ENCODE measurements at regions not wholly inside any gene's neighbourhood (a gene's known extent, or its start where the extent isn't known, plus 50 kb on each side); places are given as distances from the start of the nearest gene placed in this dataset.

DNA sequence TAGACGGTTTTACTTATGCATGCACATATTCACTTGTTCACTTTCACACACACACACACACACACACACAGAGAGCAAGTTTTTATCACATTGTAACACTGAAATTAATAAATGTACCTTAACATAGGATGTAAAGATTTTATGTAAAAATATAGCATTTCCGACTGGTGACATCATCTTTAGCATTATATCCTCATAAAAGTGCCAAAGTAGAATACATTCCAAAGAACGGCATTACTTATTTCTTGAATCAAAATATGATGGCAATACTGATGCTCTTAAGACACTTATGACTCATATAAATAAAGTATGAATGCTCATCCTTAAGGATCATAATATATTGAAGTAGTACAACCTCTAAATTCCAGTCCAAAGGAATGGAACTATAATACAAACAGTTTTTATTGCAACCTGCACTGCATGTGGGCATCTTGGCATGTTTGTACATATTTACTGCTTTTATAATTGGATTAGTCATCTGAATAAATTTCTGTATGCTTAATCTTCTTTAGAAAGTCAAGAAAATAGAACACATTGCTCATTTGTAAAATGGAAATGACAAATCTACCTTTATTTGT is 290.0 kb upstream of the SEMA3A start:
- 77 to 84% (median 81%) methylated on average over 3 of the region's 3 CpGs for WGBS, 3 donors
- intact Hi-C loops (cut with DNase I) = no loop called here

DNA sequence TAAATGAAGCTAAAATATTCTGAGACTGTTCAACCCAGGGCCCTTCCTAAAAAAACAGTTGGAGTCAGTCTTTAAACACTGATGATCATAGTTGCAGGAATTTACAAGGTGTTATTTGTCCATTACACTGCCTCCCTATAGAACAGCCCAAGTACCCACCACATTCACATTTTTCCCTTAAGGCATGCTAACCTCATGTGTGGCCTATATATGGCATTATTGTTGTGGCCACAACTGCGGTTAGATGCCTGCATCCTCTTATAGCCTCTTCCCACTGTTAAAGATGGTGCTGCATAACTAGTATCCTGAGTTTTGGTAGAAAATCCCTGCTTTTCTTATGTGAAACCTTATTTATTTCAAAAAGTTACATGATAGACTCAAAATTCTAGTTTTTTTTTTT is 287.9 kb upstream of the SEMA3A start:
- Histone ChIP-seq H3K4me3 (no peak overlapping the region), H3K27ac (no peak overlapping the region), H3K4me1 (no peaks in the 10 kb centered on the region), H3K27me3 (ENCODE audit: insufficient read depth in 3 of 3, low read length in 2 of 3) (no peaks in the 10 kb centered on the region), H3K36me3 (ENCODE audit: insufficient read depth in 1 of 2, low read depth in 1 of 2) (no peaks in the 10 kb centered on the region), H3K9me3 (no peaks in the 10 kb centered on the region)
- TF ChIP-seq, protein P1, sequence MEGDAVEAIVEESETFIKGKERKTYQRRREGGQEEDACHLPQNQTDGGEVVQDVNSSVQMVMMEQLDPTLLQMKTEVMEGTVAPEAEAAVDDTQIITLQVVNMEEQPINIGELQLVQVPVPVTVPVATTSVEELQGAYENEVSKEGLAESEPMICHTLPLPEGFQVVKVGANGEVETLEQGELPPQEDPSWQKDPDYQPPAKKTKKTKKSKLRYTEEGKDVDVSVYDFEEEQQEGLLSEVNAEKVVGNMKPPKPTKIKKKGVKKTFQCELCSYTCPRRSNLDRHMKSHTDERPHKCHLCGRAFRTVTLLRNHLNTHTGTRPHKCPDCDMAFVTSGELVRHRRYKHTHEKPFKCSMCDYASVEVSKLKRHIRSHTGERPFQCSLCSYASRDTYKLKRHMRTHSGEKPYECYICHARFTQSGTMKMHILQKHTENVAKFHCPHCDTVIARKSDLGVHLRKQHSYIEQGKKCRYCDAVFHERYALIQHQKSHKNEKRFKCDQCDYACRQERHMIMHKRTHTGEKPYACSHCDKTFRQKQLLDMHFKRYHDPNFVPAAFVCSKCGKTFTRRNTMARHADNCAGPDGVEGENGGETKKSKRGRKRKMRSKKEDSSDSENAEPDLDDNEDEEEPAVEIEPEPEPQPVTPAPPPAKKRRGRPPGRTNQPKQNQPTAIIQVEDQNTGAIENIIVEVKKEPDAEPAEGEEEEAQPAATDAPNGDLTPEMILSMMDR (IDR thresholded peaks at IDR 0.05) = no peak
- no peak for ATAC-seq
- DNase-seq = no peak
- 95 to 97% (median 96%) methylated on average over 1 of the region's 1 CpG for WGBS, 3 donors
- intact Hi-C loops (cut with DNase I) = no loop called here

More for the DNA sequence above, 290.0 kb upstream of the SEMA3A start:
- ATAC-seq = no peak
- no peak overlapping the region for H3K4me3 ChIP-seq
- no peaks in the 10 kb centered on the region for H3K4me1 ChIP-seq
- H3K27ac ChIP-seq = no peak overlapping the region
- no peak for DNase-seq
- H3K27me3 ChIP-seq (ENCODE audit: insufficient read depth in 3 of 3, low read length in 2 of 3) = no peaks in the 10 kb centered on the region
- no peaks in the 10 kb centered on the region for H3K36me3 ChIP-seq (ENCODE audit: insufficient read depth in 1 of 2, low read depth in 1 of 2)
- H3K9me3 ChIP-seq = no peaks in the 10 kb centered on the region
- TF ChIP-seq, protein P1 (IDR thresholded peaks at IDR 0.05) = no peak

DNA sequence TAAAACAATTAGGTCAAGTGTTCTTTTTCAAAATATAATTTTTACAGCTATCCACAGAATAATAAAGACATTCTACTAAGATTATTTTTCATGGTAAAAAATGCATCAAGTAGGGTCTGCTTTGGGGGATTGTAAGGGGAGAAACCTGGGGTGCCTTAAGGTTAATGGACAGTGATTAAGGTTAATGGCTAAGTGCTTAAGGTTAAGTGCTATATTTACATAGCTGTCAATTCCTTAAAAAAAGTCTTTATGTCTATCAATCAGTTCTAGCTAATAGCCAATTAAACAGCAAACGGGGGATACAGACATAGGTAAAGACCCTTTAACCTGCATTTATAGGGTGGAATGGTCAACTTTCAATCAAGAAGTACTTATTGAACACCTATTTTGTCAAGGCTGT is 284.5 kb upstream of the SEMA3A start:
- H3K36me3 ChIP-seq (ENCODE audit: insufficient read depth in 1 of 2, low read depth in 1 of 2) = no peaks in the 10 kb centered on the region
- 84 to 97% (median 88%) methylated on average over 1 of the region's 1 CpG for WGBS, 3 donors
- no peak for DNase-seq
- no peak overlapping the region for H3K27ac ChIP-seq
- H3K9me3 ChIP-seq = no peaks in the 10 kb centered on the region
- intact Hi-C loops (cut with DNase I) = no loop called here
- TF ChIP-seq, protein P1 (IDR thresholded peaks at IDR 0.05) = no peak
- no peak overlapping the region for H3K4me3 ChIP-seq
- no peaks in the 10 kb centered on the region for H3K4me1 ChIP-seq
- ATAC-seq = no peak
- no peaks in the 10 kb centered on the region for H3K27me3 ChIP-seq (ENCODE audit: insufficient read depth in 3 of 3, low read length in 2 of 3)

DNA sequence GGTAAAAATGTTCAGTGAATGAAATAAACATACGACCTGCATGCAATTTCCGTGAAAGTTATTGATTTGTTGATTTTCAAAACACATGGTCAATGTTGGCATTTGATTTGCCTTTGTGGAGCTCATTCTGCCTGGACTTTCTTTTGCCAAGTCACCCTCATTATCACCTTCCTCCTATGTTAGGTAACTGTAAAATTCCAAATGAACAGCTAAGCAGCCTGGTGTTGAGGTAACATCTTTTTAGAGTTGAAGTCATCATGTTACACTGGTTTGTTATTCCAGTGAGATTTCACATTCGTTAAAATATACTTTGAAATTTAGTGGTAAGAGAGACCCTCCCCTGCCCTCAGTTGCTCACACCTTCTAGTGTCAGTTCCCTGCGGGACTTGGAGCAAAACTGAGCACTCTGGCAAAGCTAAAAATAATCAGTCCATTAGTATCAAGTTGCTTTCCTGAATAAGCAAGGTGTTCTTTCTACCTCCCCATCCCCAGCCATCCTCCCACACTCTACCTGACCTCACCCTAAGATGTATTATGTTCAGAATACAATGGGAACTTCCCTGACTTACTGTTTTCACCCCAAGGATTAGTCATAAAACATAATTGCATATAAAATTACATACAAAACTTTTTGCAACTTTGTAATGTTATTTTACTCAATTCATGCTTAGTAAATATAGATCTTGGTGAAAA is 283.3 kb upstream of the SEMA3A start:
- no peaks in the 10 kb centered on the region for H3K27me3 ChIP-seq (ENCODE audit: insufficient read depth in 3 of 3, low read length in 2 of 3)
- no peak overlapping the region for H3K4me3 ChIP-seq
- no peak for ATAC-seq
- H3K36me3 ChIP-seq (ENCODE audit: insufficient read depth in 1 of 2, low read depth in 1 of 2) = no peaks in the 10 kb centered on the region
- TF ChIP-seq, protein P1 (IDR thresholded peaks at IDR 0.05) = no peak
- 57 to 68% (median 67%) methylated on average over 4 of the region's 4 CpGs for WGBS, 3 donors
- no peak overlapping the region for H3K27ac ChIP-seq
- H3K9me3 ChIP-seq = no peaks in the 10 kb centered on the region
- intact Hi-C loops (cut with DNase I) = no loop called here
- no peak for DNase-seq
- H3K4me1 ChIP-seq = no peaks in the 10 kb centered on the region

DNA sequence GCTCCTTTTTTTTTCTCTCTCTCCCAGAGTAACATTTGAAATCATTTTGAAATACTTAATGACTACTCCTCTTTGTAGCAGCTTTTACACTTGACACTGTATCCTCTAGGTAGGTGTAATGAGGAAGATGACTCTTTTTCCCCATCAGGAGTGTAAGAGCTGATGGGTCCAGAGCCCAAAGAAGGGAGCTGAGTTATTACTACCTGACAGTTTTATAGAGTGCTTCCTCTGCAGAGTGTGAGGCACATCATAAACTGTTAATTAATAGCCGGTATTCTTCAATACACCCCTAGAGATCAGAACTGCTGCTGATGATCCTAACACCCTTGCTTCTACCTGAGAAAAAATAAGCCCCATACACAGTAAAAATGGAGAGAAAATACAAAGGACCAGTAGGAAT is 279.8 kb upstream of the SEMA3A start:
- no peak for DNase-seq
- no peaks in the 10 kb centered on the region for H3K4me1 ChIP-seq
- no peaks in the 10 kb centered on the region for H3K9me3 ChIP-seq
- no peaks in the 10 kb centered on the region for H3K27me3 ChIP-seq (ENCODE audit: insufficient read depth in 3 of 3, low read length in 2 of 3)
- TF ChIP-seq, protein P1 (IDR thresholded peaks at IDR 0.05) = no peak
- no peaks in the 10 kb centered on the region for H3K36me3 ChIP-seq (ENCODE audit: insufficient read depth in 1 of 2, low read depth in 1 of 2)
- H3K4me3 ChIP-seq = no peak overlapping the region
- 38 to 56% (median 45%) methylated on average over 1 of the region's 1 CpG for WGBS, 3 donors
- intact Hi-C loops (cut with DNase I) = no loop called here
- H3K27ac ChIP-seq = no peak overlapping the region
- no peak for ATAC-seq
